ENCODE measurements at regions not wholly inside any gene's neighbourhood (a gene's known extent, or its start where the extent isn't known, plus 50 kb on each side); places are given as distances from the start of the nearest gene placed in this dataset.
"Not testable (repeated sequence)": the region's sequence is repeated elsewhere in the genome, so short reads cannot be mapped to it uniquely, and the experiment has no call there.

GRCh38 chr16:55015181-55015913 lies 84.7 kb downstream of the IRX5 start:
- intact Hi-C loops (cut with micrococcal nuclease), result no loop called here

DNA sequence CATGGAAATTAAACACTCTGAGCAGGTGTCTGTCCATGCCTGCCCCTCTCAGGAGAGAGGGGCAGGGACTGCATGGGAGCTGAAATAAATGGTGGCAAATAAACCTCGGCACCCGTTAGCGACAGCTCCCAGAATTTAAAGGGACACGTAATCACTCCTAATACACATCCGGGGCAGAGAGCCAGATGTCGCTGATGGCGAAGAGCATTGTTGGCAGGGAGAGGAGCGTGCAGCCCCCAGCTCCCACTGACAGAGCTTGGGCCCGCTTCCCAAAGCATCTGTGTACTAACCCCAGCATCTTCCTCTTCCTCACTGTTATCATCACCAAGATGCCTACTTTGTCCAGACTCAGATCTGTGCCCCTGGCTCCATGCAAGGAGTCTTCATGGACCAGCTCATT lies 85.8 kb downstream of the IRX5 start:
- intact Hi-C loops (cut with micrococcal nuclease), result no loop called here

GRCh38 chr16:55017321-55017720 lies 86.7 kb downstream of the IRX5 start:
- intact Hi-C loops (cut with micrococcal nuclease), result no loop called here

- intact Hi-C loops (cut with micrococcal nuclease), result no loop called here
These were observed 88.2 kb downstream of the IRX5 start for GRCh38 chr16:55018881-55019280.

- intact Hi-C loops (cut with micrococcal nuclease), result no loop called here
These were observed 88.9 kb downstream of the IRX5 start for GRCh38 chr16:55019419-55020131.

GRCh38 chr16:55021595-55022475 lies 91.2 kb downstream of the IRX5 start:
- intact Hi-C loops (cut with micrococcal nuclease), result no loop called here

DNA sequence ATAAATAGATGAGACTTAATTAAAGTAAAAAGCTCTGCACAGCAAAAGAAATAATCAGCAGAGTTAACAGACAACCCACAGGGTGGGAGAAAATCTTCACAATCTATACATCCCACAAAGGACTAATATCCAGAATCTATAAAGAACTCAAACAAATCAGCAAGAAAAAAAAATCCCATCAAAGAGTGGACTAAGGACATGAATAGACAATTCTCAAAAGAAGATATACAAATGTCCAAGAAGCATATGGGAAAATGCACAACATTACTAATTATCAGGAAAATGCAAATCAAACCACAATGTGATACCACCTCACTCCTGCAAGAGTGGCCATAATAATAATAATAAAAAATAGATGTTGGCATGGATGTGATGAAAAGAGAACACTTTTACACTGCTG lies 96.6 kb downstream of the IRX5 start:
- intact Hi-C loops (cut with micrococcal nuclease), result not testable (repeated sequence)

DNA sequence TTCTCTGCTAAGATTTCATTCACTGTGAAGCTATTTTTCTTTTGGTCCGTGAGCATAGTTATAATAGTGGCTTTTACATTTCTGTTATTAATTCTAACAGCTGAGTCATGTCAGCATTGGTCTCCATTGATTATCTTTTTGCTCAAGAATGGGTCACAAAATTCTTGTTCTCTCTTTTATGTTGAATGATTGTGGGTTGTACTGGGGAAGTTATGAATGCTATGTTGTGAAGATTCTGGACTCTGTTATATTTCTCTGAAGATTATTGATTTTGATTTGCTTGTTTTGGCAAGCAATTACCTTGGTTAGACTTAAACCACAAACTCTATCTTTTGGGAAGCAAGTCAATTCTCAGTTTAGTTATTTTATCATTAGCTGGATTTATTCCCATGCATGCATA lies 98.8 kb downstream of the IRX5 start:
- intact Hi-C loops (cut with micrococcal nuclease), result no loop called here

DNA sequence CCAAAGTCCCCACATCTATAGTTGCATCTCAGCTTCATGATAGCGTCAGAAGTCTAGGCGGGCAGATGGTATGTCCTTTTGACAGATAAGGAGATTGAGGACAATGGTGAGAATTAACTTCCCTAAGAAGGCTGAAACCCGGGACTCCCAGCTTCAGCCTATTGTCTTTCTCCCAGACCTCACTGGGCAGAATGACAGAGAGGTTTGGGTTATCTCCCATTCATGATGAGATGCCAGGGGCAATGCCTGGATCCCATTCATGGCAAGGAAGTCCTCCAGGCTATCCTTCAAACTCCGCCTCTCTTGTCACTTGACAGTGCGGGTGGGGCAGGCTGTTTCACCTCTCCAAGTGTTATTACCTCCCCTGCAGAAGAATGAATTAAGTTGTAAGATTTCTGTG lies 100.3 kb downstream of the IRX5 start:
- intact Hi-C loops (cut with micrococcal nuclease), result no loop called here

DNA sequence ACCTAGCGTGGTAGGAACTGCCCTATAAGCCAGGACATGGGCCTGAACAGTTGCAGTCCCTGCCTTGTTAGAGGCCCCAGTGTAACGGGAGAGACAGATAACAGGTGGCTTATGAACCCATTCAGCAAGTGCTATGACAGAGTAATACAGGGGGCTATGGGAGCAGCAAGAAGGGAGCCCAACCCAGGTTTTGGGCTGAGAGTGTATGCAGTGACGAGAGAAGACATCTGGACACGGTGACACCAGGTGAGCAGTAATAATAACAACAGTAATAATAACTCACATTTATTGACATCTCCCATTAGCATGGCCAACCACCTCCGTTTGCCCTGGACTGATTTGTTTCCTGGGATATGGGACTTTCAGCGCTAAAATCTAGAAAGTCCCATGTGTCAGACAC lies 100.8 kb downstream of the IRX5 start:
- intact Hi-C loops (cut with micrococcal nuclease), result no loop called here

DNA sequence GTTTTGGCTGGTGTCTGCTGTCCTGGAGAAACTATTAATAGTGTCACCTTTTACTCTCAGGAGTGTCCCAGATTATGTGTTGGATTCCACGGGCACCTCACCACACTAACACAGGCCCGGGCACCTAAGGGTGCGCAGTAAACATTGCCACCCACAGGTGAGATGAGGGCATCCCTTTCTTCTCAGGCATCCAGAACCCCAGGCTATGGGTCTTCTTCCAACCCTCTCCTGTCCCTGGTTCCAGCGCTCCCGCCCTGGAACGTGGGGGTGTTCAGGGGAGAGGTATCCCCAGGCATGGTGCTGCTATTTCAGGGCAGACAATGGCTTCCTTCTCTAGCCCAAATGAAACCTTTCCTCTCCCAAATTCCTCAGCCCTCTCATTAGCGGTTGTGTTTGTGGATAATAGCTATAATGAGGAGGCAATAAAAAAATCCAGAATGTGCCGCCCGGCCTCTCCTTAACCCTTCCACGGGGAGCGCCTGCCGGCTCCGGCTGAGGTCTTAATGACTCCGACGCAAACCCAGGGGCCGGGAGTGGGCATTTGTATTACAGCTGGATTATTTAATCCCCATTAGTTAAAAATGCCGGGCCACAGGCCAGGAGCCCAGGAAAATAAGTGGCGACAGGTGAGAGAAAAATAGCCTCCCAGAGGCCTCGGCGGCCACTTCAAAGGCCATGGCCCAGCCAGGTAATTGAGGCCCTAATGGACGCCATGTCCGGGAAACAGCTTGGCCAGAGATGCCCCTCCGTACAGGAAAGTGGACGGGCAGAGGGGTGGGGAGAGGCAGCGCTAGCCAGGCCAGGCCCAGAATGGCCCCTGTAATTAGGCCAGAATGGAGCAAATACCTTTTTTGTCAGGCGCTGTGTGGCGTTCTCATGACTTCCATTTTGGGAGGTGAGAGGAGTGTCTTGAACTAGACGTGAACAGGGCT lies 102.8 kb downstream of the IRX5 start:
- intact Hi-C loops (cut with micrococcal nuclease), result no loop called here

DNA sequence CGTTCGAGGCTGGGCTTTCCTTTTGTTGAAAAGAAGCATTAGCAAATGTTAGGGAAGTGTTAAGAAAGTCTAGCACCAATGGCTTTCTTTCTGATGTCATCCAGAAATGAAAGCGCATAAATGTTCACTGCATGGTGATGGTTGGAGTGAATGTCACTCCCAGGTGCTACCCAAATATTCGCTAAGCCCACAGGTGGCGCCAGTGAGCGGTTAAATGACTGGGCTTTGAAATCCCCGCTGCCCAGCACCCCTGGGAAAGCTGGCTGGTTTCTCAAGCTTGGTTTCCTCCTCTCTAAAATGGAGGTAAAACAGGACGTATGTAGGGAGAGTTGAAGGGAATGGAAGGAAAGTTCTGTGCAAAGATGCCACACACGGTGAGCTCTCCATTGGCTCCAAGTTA lies 104.4 kb downstream of the IRX5 start:
- intact Hi-C loops (cut with micrococcal nuclease), result no loop called here

DNA sequence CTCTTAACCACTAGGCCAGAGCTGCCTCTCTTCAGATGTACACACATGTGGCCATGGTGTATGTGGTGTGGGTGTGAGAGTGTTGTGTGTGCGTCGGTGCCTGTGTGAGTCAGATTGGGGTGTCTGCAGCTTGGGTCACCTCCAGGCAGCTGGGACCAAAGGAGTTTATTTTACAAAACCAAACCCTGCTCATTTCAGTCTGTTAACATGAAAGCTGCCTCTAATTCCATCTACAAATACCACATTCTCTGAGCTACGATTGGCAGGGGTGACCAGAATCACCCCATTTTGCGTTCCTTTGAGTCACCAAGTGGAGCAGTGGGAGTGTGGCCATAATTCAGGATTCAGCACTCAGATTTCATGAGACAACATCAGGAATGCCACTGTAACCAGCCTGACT lies 105.3 kb downstream of the IRX5 start:
- intact Hi-C loops (cut with micrococcal nuclease), result no loop called here

DNA sequence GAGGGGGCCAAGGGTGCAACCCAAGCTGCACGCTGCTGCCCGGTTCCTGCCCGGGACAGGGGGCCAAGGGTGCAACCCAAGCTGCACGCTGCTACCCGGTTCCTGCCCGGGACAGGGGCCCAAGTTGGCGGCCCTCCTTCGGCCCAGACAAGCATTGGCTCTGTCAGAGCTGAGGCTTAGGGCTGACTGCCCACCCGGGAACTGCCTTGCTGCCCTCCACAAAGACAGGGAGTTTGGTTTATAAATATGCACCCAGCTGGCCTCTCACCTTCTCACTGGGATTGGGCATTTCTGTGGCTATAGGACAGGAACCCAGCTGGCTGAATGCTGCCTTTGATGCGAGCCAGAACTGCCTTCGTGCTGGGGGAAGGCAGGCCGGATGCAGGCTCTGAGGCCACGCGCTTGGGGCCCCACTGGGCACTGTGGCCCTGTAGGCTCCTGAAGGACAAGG lies 105.7 kb downstream of the IRX5 start:
- intact Hi-C loops (cut with micrococcal nuclease), result no loop called here

DNA sequence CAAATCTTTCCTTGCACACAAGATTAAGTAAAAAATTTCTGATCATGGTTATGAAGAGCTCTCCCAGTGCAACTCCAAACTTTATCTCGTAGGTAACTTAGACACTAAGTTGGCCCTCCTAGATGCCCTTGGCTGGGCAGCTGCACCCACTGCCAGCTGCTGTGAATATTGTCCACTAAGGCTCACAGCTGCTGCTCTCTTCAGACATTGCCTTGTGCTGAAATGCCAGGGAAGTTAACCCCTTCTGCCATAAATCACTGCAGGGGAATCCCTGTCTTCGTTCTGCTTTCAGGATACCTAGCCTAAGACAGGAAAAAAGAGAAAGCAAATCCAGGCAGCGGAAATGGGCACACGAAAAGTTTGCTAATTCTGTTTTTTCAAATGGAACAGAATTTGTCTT lies 106.4 kb downstream of the IRX5 start:
- intact Hi-C loops (cut with micrococcal nuclease), result no loop called here

GRCh38 chr16:55037966-55038365 lies 107.3 kb downstream of the IRX5 start:
- intact Hi-C loops (cut with micrococcal nuclease), result no loop called here

- intact Hi-C loops (cut with micrococcal nuclease), result no loop called here
These were observed 108.4 kb downstream of the IRX5 start for GRCh38 chr16:55039042-55039441.

GRCh38 chr16:55039511-55039910 lies 108.8 kb downstream of the IRX5 start:
- intact Hi-C loops (cut with micrococcal nuclease), result no loop called here

DNA sequence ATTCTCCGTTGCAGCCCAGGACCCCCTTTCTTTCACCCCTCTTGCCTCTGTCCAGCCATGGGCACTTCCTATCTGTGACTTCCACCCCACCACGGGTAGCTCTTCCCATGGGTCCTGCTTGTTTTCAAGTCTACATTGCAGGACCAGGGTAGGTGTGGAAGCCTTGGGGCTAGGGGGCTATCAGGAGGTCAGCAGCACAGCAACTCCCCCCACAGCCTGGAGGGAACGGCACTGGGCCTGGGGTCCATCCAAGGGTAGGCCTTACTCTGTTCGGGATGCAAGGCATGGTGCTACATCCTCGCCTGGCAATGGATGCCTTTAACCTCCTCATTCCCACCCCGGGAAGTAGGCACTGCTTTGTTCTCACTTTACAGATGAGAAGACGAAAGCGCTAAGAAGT lies 109.3 kb downstream of the IRX5 start:
- intact Hi-C loops (cut with micrococcal nuclease), result no loop called here

GRCh38 chr16:55040366-55041086 lies 109.9 kb downstream of the IRX5 start:
- intact Hi-C loops (cut with micrococcal nuclease), result no loop called here
